Keratinocyte (primary cell): ENCODE measurements at regions not wholly inside any gene's neighbourhood (a gene's known extent, or its start where the extent isn't known, plus 50 kb on each side); places are given as distances from the start of the nearest gene placed in this dataset.

ENCODE experiments used
- DNase-seq: peaks from one replicate; pipeline ENCODE4 v3.0.0-alpha.2; 2011; ENCODE audit warnings: low read depth, missing footprints, low spot score
- FAIRE-seq: peaks from 2 replicates; lab custom pipeline; 2011; peaks lifted over from hg19 to GRCh38; lab: Jason Lieb, UNC
- H2AFZ ChIP-seq: 2 replicates; pipeline ENCODE4 v1.6.0; 2012; ENCODE audit warnings: low read length, control low read depth, inconsistent platforms; ENCODE audit not compliant: control insufficient read depth
- H3K27ac ChIP-seq: 2 replicates; pipeline ENCODE4 v1.5.1; 2011; ENCODE audit warnings: low read length; ENCODE audit not compliant: control insufficient read depth, insufficient read depth
- H3K27me3 ChIP-seq: 3 replicates; pipeline ENCODE4 v1.6.0; 2011; ENCODE audit warnings: low read length; ENCODE audit not compliant: control insufficient read depth, insufficient read depth; ENCODE audit errors: extremely low read depth
- H3K36me3 ChIP-seq, 2 experiments: 2 replicates in 1 of 2; 3 replicates in 1 of 2; pipeline ENCODE4 v1.5.1; 2011; ENCODE audit warnings: low read length in 2 of 2, mild to moderate bottlenecking in 1 of 2; ENCODE audit not compliant: control insufficient read depth in 2 of 2, insufficient read depth in 2 of 2; ENCODE audit errors: extremely low read depth in 1 of 2
- H3K4me1 ChIP-seq: 3 replicates; pipeline ENCODE4 v1.5.1; 2011; ENCODE audit warnings: low read length; ENCODE audit not compliant: control insufficient read depth, insufficient read depth; ENCODE audit errors: extremely low read depth
- H3K4me2 ChIP-seq: 3 replicates; pipeline ENCODE4 v1.6.0; 2011; ENCODE audit warnings: low read depth, low read length; ENCODE audit not compliant: control insufficient read depth, insufficient read depth; ENCODE audit errors: extremely low read depth
- H3K4me3 ChIP-seq, 3 experiments: fragments of 200-600 bp in 1 of 3; sonication (generic) in 1 of 3; 2 replicates in 2 of 3; 3 replicates in 1 of 3; pipeline ENCODE4 v1.5.1; 2011 to 2016; ENCODE audit warnings: low read length in 3 of 3, mild to moderate bottlenecking in 3 of 3, control low read depth in 2 of 3, inconsistent platforms in 1 of 3, low read depth in 1 of 3, mixed read lengths in 1 of 3, mixed run types in 1 of 3, moderate library complexity in 1 of 3; ENCODE audit not compliant: control insufficient read depth in 2 of 3, insufficient read depth in 2 of 3; ENCODE audit errors: extremely low read depth in 1 of 3
- H3K79me2 ChIP-seq: 2 replicates; pipeline ENCODE4 v1.6.0; 2012; ENCODE audit warnings: low read length; ENCODE audit not compliant: control insufficient read depth, insufficient read depth
- H3K9ac ChIP-seq: 3 replicates; pipeline ENCODE4 v1.6.0; 2011; ENCODE audit warnings: low read length; ENCODE audit not compliant: control insufficient read depth, insufficient read depth; ENCODE audit errors: extremely low read depth
- H3K9me1 ChIP-seq: 3 replicates; pipeline ENCODE4 v1.6.0; 2011; ENCODE audit warnings: low read length; ENCODE audit not compliant: control insufficient read depth, insufficient read depth; ENCODE audit errors: extremely low read depth
- H3K9me3 ChIP-seq: 2 replicates; pipeline ENCODE4 v1.5.1; 2012; ENCODE audit warnings: low read depth, low read length; ENCODE audit not compliant: control insufficient read depth
- H4K20me1 ChIP-seq: 3 replicates; pipeline ENCODE4 v1.6.0; 2011; ENCODE audit warnings: low read length; ENCODE audit not compliant: control insufficient read depth, insufficient read depth; ENCODE audit errors: extremely low read depth
- CTCF ChIP-seq, 3 experiments: IDR thresholded peaks in 1 of 3; conservative IDR thresholded peaks in 1 of 3; optimal IDR thresholded peaks in 1 of 3; 2 replicates in 2 of 3; 3 replicates in 1 of 3; pipeline versions ENCODE3 to v1.5.1; 2011; ENCODE audit warnings: low read length in 3 of 3, mild to moderate bottlenecking in 3 of 3, moderate library complexity in 2 of 3, control low read depth in 1 of 3, inconsistent platforms in 1 of 3; ENCODE audit not compliant: insufficient read depth in 2 of 3; ENCODE audit errors: extremely low read depth in 1 of 3
- EZH2 ChIP-seq: IDR thresholded peaks from one replicate; pipeline ENCODE4 v1.6.1; 2012; ENCODE audit warnings: inconsistent platforms, mild to moderate bottlenecking, low read length, moderate library complexity
- dilution Hi-C: fragments of 300-500 bp; cut with MboI; formaldehyde crosslinking; loops from one replicate; pipeline ENCODE4 v1.7.0; 2020; ENCODE audit warnings: low sequenced_read_pairs; ENCODE audit not compliant: extremely low pct_ligation_motif_present

DNA sequence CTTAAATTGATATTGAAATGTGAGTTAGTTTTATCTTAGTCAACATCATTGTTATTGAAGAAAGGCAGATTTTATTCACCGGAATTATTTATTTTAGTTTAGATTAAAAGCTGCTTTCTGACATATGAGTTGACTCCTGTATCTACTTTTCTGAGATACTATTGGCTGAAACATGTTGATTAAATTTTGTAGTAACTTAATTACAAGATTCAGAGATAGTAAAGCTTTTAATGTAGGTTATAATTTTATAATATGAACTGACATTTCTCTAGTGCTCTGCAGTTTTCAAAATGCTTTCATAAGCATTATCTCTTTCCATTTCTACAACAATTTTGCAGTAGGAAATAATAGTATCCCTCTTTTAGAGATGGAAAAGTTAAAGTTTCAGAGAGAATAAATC, 616.0 kb downstream of the USP25 start:
- DNase-seq (no peak), FAIRE-seq (no peak)
- no peaks in the 10 kb centered on the region for H3K4me1 ChIP-seq
- H3K27ac ChIP-seq: no peak overlapping the region
- no peaks in the 10 kb centered on the region for H3K79me2 ChIP-seq
- no peaks in the 10 kb centered on the region for H3K36me3 ChIP-seq
- H3K4me2 ChIP-seq: no peak overlapping the region
- no peak for TF ChIP-seq CTCF (optimal IDR thresholded peaks at IDR 0.05 in 1 of 3, IDR thresholded peaks at IDR 0.05 in 1 of 3, conservative IDR thresholded peaks at IDR 0.05 in 1 of 3; ENCODE audit: extremely low read depth in 1 of 3, insufficient read depth in 2 of 3, low read length in 3 of 3)
- TF ChIP-seq EZH2: no peak
- H3K4me3 ChIP-seq: no peak overlapping the region
- dilution Hi-C loops: no loop called here
- H3K27me3 ChIP-seq: no peaks in the 10 kb centered on the region
- H2AFZ ChIP-seq: no peak overlapping the region
- H3K9ac ChIP-seq: no peak overlapping the region
- no peaks in the 10 kb centered on the region for H4K20me1 ChIP-seq
- H3K9me1 ChIP-seq: no peaks in the 10 kb centered on the region
- H3K9me3 ChIP-seq: no peaks in the 10 kb centered on the region

- no peak for DNase-seq
- no peak for TF ChIP-seq EZH2
- no peak for TF ChIP-seq CTCF (optimal IDR thresholded peaks at IDR 0.05 in 1 of 3, IDR thresholded peaks at IDR 0.05 in 1 of 3, conservative IDR thresholded peaks at IDR 0.05 in 1 of 3; ENCODE audit: extremely low read depth in 1 of 3, insufficient read depth in 2 of 3, low read length in 3 of 3)
- Histone ChIP-seq H3K9me3 (no peaks in the 10 kb centered on the region), H3K27ac (no peak overlapping the region), H4K20me1 (no peaks in the 10 kb centered on the region), H2AFZ (no peak overlapping the region), H3K9ac (no peak overlapping the region), H3K27me3 (no peaks in the 10 kb centered on the region), H3K4me1 (no peaks in the 10 kb centered on the region), H3K4me3 (no peak overlapping the region), H3K79me2 (no peaks in the 10 kb centered on the region), H3K4me2 (no peak overlapping the region), H3K36me3 (no peaks in the 10 kb centered on the region), H3K9me1 (no peaks in the 10 kb centered on the region)
- no peak for FAIRE-seq
- dilution Hi-C loops: no loop called here
These were observed 617.4 kb downstream of the USP25 start for GRCh38 chr21:16347223-16347622.
